Cardiac fibroblast (primary cell): ENCODE measurements at regions not wholly inside any gene's neighbourhood (a gene's known extent, or its start where the extent isn't known, plus 50 kb on each side); places are given as distances from the start of the nearest gene placed in this dataset.

ENCODE experiments used
- DNase-seq, 2 donors: peaks; one replicate each; pipeline versions ENCODE4 v3.0.0 to v3.0.0-alpha.2; 2010; ENCODE audit warnings: low read depth in 2 of 2
- H3K4me3 ChIP-seq, 2 donors: replicated peaks in 1 of 2; 1 replicate in 1 of 2; 2 replicates in 1 of 2; pipeline ENCODE4 v1.5.1; 2011; ENCODE audit warnings: low read depth in 2 of 2, low read length in 2 of 2, mild to moderate bottlenecking in 2 of 2, moderate library complexity in 1 of 2
- CTCF ChIP-seq: IDR thresholded peaks from one replicate; pipeline ENCODE4 v1.5.1; 2011; ENCODE audit warnings: low read depth, mild to moderate bottlenecking, low read length, inconsistent platforms

GRCh38 chr6:66599541-66599940, 892.5 kb upstream of the EYS start:
- no peak for DNase-seq
- H3K4me3 ChIP-seq: no peak overlapping the region
- TF ChIP-seq CTCF: no peak

- TF ChIP-seq CTCF: no peak
- no peak for DNase-seq
Observed at GRCh38 chr6:66578362-66578761, 871.3 kb upstream of the EYS start.

GRCh38 chr6:66568271-66568670, 861.2 kb upstream of the EYS start:
- no peak overlapping the region for H3K4me3 ChIP-seq
- DNase-seq: no peak
- TF ChIP-seq CTCF: no peak

More at GRCh38 chr6:66578362-66578761, 871.3 kb upstream of the EYS start:
- no peak overlapping the region for H3K4me3 ChIP-seq

GRCh38 chr6:66561479-66561878, 854.5 kb upstream of the EYS start:
- TF ChIP-seq CTCF: no peak
- H3K4me3 ChIP-seq: no peak overlapping the region
- no peak for DNase-seq

- H3K4me3 ChIP-seq: no peak overlapping the region
- TF ChIP-seq CTCF: no peak
- no peak for DNase-seq
Observed at GRCh38 chr6:66558189-66558588, 851.2 kb upstream of the EYS start.

- no peak overlapping the region for H3K4me3 ChIP-seq
- no peak for TF ChIP-seq CTCF
- peak in 1 of 2 donors; percentile 10 for DNase-seq
Observed at GRCh38 chr6:66556936-66557335, 849.9 kb upstream of the EYS start.

- H3K4me3 ChIP-seq: no peak overlapping the region
- DNase-seq: no peak
- no peak for TF ChIP-seq CTCF
Observed at GRCh38 chr6:66555082-66555481, 848.1 kb upstream of the EYS start.
